NCI-H1436 (cell line): ENCODE measurements at regions not wholly inside any gene's neighbourhood (a gene's known extent, or its start where the extent isn't known, plus 50 kb on each side); places are given as distances from the start of the nearest gene placed in this dataset.
A peak's percentile ranks its signal among the peaks of the same experiment; 100 is the strongest.

Experiments used
- DNase-seq: peaks from one replicate; lab custom pipeline; 2025; lab: John Stamatoyannopoulos, UW

GRCh38 chr20:4600308-4601014 lies 85.8 kb upstream of the PRNP start:
- DNase-seq, result no peak

- DNase-seq, result no peak
Measured at GRCh38 chr20:4597215-4597614, 89.0 kb upstream of the PRNP start.

- no peak for DNase-seq
Measured at GRCh38 chr20:4593149-4593525, 93.1 kb upstream of the PRNP start.

- DNase-seq, result peak; percentile 33
Measured at GRCh38 chr20:4592316-4593148, 93.7 kb upstream of the PRNP start.

- DNase-seq, result no peak
Measured at GRCh38 chr20:4591975-4592315, 94.3 kb upstream of the PRNP start.

- DNase-seq, result no peak
Measured at GRCh38 chr20:4585758-4586157, 100.5 kb upstream of the PRNP start.

GRCh38 chr20:4585104-4585753 lies 101.0 kb upstream of the PRNP start:
- no peak for DNase-seq

GRCh38 chr20:4584510-4584909 lies 101.7 kb upstream of the PRNP start:
- no peak for DNase-seq

GRCh38 chr20:4581838-4582237 lies 104.4 kb upstream of the PRNP start:
- no peak for DNase-seq

GRCh38 chr20:4578375-4578774 lies 107.9 kb upstream of the PRNP start:
- no peak for DNase-seq

- no peak for DNase-seq
Measured at GRCh38 chr20:4574356-4574690, 111.9 kb upstream of the PRNP start.

- no peak for DNase-seq
Measured at GRCh38 chr20:4573564-4574355, 112.5 kb upstream of the PRNP start.

- DNase-seq, result no peak
Measured at GRCh38 chr20:4571759-4572531, 114.3 kb upstream of the PRNP start.

- no peak for DNase-seq
Measured at GRCh38 chr20:4569865-4570264, 116.4 kb upstream of the PRNP start.

GRCh38 chr20:4569092-4569491 lies 117.2 kb upstream of the PRNP start:
- no peak for DNase-seq

- no peak for DNase-seq
Measured at GRCh38 chr20:4568361-4568959, 117.8 kb upstream of the PRNP start.

- no peak for DNase-seq
Measured at GRCh38 chr20:4567170-4567569, 119.1 kb upstream of the PRNP start.

- DNase-seq, result no peak
Measured at GRCh38 chr20:4563534-4563933, 122.7 kb upstream of the PRNP start.

- DNase-seq, result no peak
Measured at GRCh38 chr20:4563031-4563430, 123.2 kb upstream of the PRNP start.

GRCh38 chr20:4560667-4561066 lies 125.6 kb upstream of the PRNP start:
- no peak for DNase-seq

GRCh38 chr20:4559906-4560305 lies 126.3 kb upstream of the PRNP start:
- no peak for DNase-seq
